GM23338 (cell line): ENCODE measurements at regions not wholly inside any gene's neighbourhood (a gene's known extent, or its start where the extent isn't known, plus 50 kb on each side); places are given as distances from the start of the nearest gene placed in this dataset.

Experiments
- CREB1 ChIP-seq: fragments of 250-450 bp; sonication (Bioruptor Pico); IDR thresholded peaks from 2 replicates; pipeline ENCODE4 v1.5.0; 2020; ENCODE audit warnings: low read depth, mild to moderate bottlenecking, moderate library complexity
- ETS1 ChIP-seq: IDR thresholded peaks from 2 replicates; pipeline ENCODE4 v1.6.1; 2016; ENCODE audit warnings: antibody characterized with exemption
- EZH2 ChIP-seq: fragments of 200-600 bp; sonication (generic); IDR thresholded peaks from one replicate; pipeline ENCODE4 v1.8.0; 2017; ENCODE audit warnings: antibody characterized with exemption, mild to moderate bottlenecking, low read depth; ENCODE audit not compliant: unreplicated experiment
- EZH2phosphoT487 ChIP-seq: fragments of 200-600 bp; sonication (generic); IDR thresholded peaks from one replicate; pipeline ENCODE4 v1.8.1; 2018; ENCODE audit warnings: antibody characterized with exemption; ENCODE audit not compliant: unreplicated experiment
- JUNB ChIP-seq: IDR thresholded peaks from one replicate; pipeline ENCODE4 v1.6.1; 2016; ENCODE audit warnings: antibody characterized with exemption; ENCODE audit not compliant: unreplicated experiment
- NANOG ChIP-seq: IDR thresholded peaks from 2 replicates; pipeline ENCODE4 v1.6.1; 2016; ENCODE audit warnings: antibody characterized with exemption, borderline replicate concordance
- POLR2AphosphoS5 ChIP-seq: IDR thresholded peaks from 2 replicates; pipeline ENCODE4 v1.6.1; 2016; ENCODE audit warnings: antibody characterized with exemption, low read depth
- REST ChIP-seq: IDR thresholded peaks from one replicate; pipeline ENCODE4 v1.6.1; 2018; ENCODE audit warnings: antibody characterized with exemption; ENCODE audit not compliant: unreplicated experiment
- ZNF331 ChIP-seq: fragments of 250-450 bp; sonication (Bioruptor Pico); IDR thresholded peaks from 2 replicates; pipeline ENCODE4 v1.5.0; 2020; ENCODE audit warnings: low read depth, mild to moderate bottlenecking, moderate library complexity
- TF ChIP-seq, protein P1 (sequence below), 2 experiments: fragments of 200-600 bp in 1 of 2; sonication (generic) in 1 of 2; conservative IDR thresholded peaks; 2 replicates each; pipeline versions ENCODE4 v1.5.1 to v1.6.1; 2016 to 2017; ENCODE audit warnings: antibody characterized with exemption in 2 of 2, low read depth in 2 of 2, mild to moderate bottlenecking in 2 of 2, moderate library complexity in 1 of 2

DNA sequence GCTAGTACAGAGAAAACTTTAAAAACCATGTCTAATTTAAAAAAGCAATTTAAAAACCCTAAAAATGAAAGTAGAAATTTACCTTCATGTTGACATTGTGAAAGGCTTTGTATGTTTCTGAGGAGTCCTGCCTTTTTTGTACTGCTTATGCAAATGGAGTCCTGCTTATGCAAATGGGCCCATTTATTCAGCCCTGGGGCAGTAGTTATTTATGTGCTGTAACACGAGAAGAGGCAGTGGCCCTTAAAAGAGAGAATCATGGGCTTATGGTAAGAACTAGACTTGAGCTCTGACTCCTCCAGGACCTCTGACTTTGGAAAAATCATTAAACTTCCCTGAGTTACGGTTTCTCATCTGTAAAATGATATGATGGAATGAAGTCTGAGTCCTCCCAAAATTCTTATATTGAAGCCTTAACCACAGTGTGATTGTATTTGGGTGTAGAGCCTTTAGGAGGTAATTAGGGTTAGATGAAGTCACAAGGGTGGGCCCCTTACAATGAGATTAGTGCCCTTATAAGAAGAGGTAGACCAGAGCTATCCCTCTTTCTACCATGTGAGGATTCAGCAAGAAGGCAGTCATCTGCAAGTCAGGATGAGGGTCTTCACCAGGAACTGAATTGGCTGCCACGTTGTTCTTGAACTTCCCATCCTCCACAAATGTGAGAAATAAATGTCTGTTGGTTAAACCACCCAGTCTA, 447.8 kb upstream of the CD180 start:
- TF ChIP-seq, protein P1, sequence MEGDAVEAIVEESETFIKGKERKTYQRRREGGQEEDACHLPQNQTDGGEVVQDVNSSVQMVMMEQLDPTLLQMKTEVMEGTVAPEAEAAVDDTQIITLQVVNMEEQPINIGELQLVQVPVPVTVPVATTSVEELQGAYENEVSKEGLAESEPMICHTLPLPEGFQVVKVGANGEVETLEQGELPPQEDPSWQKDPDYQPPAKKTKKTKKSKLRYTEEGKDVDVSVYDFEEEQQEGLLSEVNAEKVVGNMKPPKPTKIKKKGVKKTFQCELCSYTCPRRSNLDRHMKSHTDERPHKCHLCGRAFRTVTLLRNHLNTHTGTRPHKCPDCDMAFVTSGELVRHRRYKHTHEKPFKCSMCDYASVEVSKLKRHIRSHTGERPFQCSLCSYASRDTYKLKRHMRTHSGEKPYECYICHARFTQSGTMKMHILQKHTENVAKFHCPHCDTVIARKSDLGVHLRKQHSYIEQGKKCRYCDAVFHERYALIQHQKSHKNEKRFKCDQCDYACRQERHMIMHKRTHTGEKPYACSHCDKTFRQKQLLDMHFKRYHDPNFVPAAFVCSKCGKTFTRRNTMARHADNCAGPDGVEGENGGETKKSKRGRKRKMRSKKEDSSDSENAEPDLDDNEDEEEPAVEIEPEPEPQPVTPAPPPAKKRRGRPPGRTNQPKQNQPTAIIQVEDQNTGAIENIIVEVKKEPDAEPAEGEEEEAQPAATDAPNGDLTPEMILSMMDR (conservative IDR thresholded peaks at IDR 0.05; ENCODE audit: low read depth in 2 of 2), result no peak
- TF ChIP-seq POLR2AphosphoS5 (no peak), REST (no peak), EZH2 (no peak), EZH2phosphoT487 (no peak), CREB1 (no peak), JUNB (no peak), ZNF331 (CRISPR knock-in tag) (no peak), NANOG (no peak), ETS1 (no peak)
